ENCODE measurements at regions not wholly inside any gene's neighbourhood (a gene's known extent, or its start where the extent isn't known, plus 50 kb on each side); places are given as distances from the start of the nearest gene placed in this dataset.
A peak's percentile ranks its signal among the peaks of the same experiment; 100 is the strongest.

DNA sequence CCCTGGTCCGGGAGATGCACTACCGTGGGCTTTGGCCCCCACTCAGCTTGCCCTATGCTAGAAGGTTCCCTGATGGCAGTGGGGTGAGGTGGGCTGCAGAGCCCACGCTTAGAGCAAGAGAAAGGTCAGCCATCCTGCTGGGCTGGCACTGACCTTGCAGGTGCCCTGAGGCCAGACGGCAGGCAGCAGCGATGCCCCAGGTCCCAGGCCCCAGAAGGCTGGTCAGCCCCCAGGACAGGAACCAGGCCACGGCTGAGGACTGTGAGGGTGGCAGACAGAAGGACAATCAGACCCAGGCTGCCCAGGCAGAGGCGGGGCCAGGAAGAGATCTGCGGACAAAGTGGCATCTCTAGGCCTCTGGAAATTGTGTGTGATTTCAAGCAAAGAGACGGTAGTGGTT is 231.7 kb downstream of the CTTN start:
- intact Hi-C loops (cut with DNase I): no loop called here
- DNase-seq (ENCODE audit: low spot score) (no peak), ATAC-seq (no peak)

DNA sequence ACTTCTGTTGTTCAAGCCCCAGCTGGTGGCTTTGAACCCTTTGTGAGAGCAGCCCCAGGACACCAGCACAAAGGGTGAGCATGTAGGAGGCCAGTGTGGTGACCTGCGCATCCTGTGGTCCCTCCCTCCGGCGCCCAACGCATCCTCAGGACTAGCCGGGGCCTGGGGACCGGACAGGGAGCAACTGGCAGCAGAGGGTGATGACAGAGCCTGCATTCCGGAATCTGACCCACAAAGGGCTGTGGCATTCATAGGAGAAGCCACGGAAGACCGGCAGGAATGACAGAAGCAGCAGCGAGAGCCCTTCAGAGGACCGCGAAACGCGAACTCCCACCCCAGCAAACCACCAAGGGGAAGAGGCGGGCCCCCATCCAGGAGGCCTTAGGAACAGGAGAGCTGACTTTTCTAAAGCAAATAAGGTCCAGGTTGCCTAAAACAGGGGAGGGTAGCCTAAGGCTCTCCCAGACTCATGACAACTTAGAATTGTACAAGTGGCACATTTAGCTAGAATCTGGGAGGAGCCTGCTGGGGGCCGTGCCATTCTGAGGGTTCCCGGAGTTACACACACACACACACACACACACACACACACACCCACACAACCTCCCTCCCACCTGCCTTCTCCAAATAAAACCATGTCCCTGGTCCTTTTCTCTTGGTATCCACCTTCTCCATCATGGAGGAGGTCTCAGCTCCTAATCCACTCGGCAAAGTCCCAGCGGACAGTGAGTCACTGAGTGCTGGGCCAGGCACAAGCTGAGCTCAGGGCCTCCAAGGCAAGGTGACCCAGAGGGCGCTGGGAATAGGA is 232.7 kb downstream of the CTTN start:
- intact Hi-C loops (cut with DNase I): no loop called here
- ATAC-seq (no peak), DNase-seq (ENCODE audit: low spot score) (no peak)

DNA sequence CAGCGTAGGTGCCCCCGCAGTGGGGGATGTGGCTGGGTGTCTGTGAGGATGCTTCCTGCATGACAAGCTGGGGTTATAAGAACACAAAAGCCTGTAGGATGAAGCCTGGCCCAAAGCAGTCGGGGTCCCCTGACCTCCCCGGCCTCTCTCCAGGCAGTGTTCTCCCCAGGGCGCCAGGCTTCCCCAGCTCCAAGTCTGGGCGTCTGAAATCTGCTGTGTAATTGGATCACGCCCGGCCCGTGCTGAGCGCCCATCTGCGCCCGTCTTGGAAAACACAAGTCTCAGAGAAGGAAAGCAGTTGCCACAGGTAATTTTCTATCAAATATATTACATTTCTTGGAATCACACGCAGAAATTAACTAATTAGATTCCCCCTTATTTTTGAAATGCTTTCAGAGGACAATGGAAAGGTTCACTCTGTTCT is 233.3 kb downstream of the CTTN start:
- DNase-seq (ENCODE audit: low spot score) (no peak), ATAC-seq (no peak)
- intact Hi-C loops (cut with DNase I): no loop called here

DNA sequence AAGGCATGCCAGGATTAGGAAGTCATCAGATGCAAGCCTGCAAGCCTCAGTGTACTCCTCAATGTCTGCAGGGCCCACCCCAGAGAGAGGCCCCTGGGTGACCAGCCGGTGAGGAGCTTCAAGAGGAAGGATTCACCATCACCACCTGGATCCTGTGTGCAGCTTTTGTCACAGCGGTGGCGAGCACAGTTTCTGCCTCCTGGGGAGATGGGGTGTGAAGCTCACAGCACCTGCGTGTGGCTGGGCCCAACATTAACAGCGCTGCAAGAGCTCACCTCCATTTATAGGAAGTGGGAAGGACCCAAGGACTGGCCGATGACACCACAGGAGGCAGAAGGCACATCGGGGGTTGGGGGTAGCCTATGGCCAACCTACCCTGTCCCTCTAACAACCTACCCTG is 235.3 kb downstream of the CTTN start:
- no peak for ATAC-seq
- DNase-seq (ENCODE audit: low spot score): no peak
- intact Hi-C loops (cut with DNase I): no loop called here

DNA sequence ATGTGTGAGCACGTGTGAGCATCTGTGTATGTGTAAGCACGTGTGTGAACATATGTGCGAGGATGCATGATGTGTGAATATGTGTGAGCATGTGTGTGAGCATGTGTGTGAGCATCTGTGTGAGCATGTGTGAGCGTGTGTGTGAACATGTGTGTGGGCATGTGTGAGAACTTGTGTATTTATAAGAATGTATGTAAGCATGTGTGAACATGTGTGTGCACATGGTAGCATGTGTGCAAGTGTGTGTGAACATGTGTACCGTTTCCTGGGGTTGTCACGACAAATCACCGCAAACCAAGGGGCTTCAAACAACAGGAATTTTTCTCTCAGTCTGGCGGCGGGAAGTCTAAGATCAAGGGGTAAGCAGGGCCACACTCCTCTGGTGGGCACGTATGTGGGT is 238.3 kb downstream of the CTTN start:
- no peak for DNase-seq (ENCODE audit: low spot score)

DNA sequence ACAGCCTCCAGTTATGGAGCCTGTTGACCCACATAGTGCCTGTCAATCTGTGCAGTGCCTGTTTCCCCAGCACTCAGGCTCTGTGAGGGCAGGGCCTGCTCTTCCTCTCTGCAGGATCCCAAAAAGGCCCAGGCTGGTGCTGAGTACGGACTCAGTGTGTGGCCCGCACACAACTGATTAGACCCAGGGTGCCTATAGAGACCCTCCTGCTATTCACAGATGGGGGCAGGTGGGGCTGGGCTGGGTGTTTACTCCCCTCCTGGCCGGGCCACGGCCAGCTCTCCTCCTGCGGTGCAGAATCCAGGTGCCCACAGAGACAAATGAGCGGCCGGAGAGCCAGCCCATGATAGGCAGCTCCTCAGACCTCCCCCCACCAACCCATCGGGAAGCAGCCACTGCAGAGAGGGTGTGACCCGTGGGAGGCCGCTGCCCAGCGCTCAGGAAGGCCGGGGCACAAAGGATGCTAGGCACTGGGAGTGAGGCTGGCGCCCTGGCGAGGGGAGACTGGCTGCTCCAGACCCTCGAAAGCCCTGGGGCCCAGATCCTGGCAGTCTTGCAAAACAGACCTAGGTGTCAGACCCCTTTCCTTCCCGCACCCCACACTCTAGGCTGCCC is 239.0 kb downstream of the CTTN start:
- no peak for ATAC-seq
- DNase-seq (ENCODE audit: low spot score): no peak
- intact Hi-C loops (cut with DNase I): no loop called here

More for the DNA sequence above, 238.3 kb downstream of the CTTN start:
- intact Hi-C loops (cut with DNase I): no loop called here
- ATAC-seq: no peak

DNA sequence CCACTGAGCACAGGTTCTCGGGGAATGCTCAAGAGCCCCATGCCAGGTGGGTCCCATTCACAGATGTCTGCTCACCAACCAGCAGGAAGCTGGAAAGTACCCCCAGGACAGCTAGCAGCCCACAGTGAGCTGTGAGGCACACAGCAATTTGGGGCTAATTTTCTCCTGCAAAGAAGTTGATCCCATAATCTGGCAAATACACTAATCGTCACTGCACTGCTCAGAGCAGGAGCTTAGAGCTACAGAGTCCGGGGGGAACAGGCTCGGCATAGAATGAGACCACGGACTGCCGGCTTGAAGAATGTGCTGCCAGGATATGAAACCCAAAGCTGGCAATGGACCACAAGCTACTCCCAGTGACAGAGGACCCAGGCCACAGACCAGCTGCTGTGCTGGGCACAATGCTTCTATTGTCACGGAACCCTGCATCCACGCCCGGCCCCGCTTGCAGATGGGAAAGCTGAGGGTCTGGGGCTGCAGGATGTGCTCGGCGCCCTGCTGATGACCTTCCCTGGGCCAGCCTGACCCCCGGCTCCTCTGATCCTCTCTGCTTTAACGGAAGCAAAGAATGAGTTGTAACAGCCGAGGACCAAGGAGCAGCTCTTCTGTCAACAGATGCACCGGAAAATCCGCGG is 239.7 kb downstream of the CTTN start:
- ATAC-seq: no peak

DNA sequence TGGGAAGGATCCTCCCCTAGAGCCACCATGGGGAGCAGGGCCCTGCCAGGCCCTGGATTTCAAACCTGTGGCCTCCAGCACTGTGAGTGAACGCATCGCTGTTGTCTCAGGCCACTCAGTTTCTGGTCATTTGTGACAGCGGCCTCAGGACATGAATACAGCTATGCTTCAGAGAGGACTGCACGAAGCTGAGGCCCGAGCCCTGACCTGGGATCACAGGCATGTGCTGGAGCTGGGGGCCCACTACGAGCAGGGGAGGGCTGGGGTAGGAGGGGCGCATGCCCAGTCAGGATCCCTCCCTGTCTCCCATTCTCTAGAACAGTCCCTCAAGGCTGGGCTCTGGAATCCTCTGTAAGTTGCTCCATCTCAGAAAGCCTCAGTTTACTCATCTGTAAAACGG is 242.1 kb downstream of the CTTN start:
- intact Hi-C loops (cut with DNase I): no loop called here
- ATAC-seq: no peak
- no peak for DNase-seq (ENCODE audit: low spot score)

More for the DNA sequence above, 239.7 kb downstream of the CTTN start:
- DNase-seq (ENCODE audit: low spot score): no peak
- intact Hi-C loops (cut with DNase I): no loop called here

DNA sequence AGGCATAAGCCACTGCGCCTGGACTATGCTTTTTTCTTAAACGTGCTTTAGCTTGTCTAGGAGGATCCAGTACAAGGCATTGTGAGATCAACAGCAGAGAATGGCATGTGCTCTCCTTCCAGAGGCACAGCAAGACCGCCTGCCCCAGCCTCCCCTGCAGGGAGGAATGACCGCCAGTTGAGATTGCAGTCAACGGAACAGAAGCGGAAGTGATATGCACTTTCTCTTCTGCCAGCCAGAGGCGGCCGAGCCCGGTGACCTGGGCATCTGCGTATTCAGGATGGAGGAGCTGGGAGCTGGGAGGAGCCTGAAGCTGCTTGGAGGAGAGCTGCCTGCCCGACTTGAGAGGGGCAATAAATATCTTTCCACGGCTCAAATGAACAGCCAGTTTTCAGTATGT is 243.0 kb downstream of the CTTN start:
- ATAC-seq (no peak), DNase-seq (ENCODE audit: low spot score) (no peak)
- intact Hi-C loops (cut with DNase I): no loop called here

DNA sequence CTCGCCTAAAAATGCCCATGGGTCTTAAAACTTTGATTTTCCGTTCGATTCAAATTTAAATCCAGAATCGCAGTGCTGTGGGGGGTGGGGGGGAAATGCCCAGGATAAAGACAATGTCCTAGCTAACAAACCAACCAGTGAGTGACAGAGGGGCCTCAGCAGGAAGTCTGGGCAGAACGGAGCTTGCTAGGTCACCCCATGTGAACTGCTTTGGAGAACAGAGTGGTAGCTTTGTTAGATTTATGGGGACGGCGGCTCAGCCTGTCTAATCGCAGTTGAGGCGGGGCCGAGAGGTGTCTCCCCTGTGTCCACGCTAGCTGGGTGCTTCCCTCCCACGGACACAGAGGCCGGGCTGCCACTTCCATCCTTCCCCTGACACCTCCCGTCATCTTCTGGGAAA is 243.9 kb downstream of the CTTN start:
- DNase-seq (ENCODE audit: low spot score) (no peak), ATAC-seq (no peak)
- intact Hi-C loops (cut with DNase I): no loop called here

DNA sequence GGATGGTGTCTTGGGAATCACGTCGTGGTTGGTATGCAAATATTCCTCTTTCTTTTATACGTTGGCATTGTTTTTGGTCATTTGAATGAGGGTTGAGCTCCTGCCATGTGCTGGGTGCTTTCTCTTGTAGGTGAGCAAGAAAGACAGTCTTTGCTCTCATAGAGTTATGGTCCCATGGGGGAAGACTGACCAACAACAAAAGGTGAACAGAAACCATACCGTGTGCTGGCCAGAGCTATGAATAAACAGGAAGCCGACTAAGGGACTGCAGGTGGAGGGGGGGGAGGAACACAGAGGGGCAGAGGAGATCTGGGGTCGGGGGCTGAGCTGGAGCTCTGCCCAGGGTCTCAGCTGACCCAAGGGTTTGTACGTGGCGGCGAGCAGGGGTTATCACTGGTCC is 245.3 kb downstream of the CTTN start:
- intact Hi-C loops (cut with DNase I): no loop called here
- ATAC-seq (no peak), DNase-seq (ENCODE audit: low spot score) (no peak)

DNA sequence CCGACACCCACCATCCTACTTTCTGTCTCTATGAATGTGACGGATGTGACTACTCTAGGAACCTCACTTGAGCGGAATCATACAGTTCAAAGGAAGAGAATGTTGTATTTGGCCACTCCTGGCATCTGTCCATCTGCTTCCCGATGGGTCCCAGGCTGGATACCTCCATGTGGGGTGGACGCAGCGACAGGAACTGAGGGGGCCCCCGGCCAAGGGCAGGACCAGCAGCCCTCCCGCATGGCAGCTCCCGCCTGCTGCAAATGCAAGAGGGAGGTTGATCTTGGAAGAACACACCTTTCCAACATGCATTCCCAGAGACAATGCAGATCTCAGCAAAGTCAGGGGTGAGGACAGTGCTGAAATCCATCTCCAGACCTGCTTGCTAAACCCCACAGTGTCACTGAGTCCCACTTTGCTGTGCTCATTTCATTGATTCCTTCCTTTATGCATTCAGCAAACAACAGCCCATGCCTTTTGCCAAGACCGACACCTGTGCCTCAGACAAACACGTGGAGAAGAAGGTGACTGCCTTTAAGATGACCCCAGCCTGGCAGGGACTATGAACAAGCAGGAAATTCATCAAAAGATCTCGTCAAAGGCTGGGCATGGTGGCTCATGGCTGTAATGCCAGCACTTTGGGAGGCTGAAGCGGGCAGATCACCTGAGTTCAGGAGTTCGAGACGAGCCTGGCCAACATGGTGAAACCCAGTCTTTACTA is 246.2 kb downstream of the CTTN start:
- DNase-seq (ENCODE audit: low spot score): no peak
- no peak for ATAC-seq
- intact Hi-C loops (cut with DNase I): no loop called here

DNA sequence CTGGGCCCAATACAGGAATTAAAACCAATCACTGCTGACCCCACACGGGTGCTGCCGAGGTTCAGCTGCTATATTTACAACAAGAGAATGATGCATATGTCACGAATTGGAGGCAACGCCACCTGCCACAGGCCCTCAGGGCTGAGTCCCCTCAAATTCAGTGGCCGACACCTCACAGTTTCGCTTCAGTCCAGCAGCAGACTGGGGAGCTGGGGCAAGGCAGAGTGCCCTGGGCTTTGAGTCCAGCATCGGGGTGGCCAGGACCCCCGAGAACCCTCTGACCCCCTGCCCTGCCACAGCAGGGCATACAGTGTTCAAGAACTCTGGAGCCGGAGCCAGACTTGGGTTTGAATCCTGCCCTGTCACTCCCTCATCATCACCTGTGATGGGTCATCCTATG is 247.2 kb downstream of the CTTN start:
- DNase-seq (ENCODE audit: low spot score) (no peak), ATAC-seq (no peak)
- intact Hi-C loops (cut with DNase I): no loop called here

DNA sequence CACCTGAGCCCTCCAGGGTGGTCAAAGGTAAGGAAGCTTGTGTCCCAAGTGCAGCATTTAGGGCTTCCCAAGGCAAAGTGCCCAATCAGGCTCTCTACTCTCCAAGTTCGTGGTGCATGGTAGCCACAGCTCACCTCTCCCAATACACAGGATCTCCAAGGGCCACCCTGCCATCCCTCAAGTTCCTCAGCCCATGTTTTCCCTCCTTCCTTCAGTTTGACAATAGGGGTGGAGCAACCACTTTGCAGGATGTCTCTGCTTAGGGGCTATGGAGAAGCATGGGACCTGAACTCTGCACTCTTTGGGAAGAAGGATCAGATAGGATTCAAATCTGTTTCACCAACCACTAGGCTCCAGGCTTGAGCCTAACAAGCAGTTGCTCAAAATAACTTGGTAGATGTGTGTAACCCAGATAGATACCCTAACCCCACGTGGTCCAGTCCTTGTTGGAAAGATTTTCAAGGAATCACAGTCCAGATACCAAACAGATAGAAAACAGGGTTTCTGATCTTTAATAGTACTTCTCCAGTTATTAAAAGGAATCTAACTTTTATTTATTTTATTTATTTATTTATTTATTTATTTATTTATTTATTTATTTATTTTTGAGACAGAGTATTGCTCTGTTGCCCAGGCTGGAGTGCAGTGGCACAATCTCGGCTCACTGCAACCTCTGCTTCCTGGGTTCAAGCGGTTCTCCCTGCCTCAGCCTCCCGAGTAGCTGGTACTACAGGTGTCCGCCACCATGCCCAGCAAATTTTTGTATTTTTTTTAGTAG is 248.1 kb downstream of the CTTN start:
- DNase-seq (ENCODE audit: low spot score) (no peak), ATAC-seq (no peak)
- intact Hi-C loops (cut with DNase I): no loop called here

DNA sequence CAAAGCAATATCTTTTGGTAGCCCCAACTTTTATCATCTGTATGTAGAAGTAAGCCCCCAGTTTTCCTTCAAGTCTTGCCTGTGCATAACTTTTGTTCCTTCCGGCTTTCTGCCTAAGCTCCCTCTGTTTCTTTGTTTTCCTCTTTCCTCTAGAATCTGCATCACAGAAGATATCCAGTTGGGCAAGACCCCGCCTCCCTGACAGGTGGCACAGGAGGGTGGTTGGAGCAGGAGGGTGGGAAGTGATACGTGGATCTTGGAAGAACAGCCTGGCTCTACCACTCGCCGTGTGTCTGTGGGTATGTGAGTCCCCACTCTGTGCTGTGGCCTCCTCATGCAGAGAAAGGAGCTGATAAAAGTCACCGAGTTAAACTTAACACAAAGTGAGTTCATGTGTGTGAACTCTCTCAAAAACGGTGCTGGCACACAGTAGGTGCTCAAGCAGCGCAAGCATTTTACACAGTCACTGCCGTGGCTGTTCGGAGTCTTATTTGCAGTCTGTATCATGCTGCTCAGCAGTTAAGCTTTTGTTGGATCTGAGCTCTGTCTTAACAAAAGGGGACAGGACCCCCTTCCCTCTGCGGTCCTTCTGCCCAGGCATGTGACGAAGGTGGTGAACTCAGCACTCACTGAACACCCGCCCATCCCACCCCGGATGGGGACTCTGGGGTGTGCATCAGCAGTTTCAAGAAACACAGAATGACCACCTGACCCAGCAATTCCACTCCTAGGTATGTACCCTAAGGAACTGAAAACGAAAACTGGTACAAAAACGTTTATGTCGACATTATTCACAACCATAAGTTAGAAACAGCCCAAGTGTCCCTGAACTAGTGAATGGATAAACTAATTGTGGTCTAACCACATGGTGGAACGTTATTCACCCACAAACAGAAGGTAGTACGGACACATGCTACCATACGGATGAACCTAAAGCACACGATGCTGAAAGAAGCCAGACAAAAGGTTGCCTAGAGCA is 249.1 kb downstream of the CTTN start:
- intact Hi-C loops (cut with DNase I): no loop called here
- DNase-seq (ENCODE audit: low spot score) (no peak), ATAC-seq (no peak)

DNA sequence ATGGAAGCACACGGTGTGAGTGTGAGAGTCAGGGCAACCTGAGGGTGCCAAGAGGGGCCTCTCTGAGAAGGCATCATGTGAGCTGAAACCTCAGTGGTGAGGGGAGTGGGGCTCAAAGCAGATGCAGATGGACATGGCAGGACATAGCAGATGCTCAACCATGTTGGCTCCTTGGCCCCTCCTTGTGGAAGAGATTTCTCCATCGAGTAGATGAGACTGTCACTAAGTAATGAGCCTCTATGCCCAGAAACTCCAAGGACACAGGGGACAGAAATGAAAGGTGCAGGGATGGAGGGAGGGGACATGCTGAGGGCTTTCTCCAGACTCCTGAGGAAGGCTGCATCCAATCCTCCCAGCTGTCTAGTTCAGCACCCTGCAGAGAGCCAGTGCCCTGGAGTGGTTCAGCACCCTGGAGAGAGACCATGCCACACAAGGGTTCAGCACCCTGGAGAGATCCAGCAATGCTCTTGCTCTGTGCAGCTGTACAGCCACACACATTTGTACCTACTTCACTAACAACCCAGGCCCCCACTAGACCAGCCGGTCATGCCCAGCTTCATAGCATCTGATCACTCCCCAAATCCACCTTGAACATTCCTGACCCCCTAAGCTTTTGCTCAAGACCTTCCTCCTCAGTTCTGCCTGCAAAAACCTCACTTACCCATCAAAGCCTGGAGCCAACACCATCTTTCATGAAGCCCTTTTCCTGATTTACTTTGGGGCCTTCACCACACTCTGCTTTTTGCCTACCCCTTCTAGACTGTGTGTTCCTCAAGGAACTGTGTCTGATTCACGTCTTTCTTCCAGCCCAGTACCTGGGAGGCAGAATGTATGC is 252.0 kb downstream of the CTTN start:
- intact Hi-C loops (cut with DNase I): no loop called here
- ATAC-seq: peak; percentile 86
- peak; percentile 76 for DNase-seq (ENCODE audit: low spot score)

DNA sequence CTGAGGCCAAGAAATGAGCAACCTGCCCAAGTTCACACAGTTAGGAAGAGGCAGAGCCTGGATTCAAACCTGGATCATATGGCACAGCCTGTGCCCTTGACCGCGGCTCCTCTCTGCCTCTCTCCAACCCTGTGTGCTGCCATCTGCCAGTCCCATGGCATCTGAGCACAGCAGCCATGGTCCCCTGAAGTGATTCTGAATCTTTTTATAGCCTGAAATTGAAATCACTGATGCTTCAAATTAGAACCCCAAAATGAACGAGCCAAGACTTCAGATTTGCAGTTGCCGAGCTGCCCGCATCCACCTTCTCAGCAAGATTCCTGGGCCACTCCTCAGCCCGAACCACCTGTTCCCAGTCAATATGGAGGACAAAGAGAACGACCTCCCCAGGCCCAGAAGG is 252.7 kb downstream of the CTTN start:
- ATAC-seq (no peak), DNase-seq (ENCODE audit: low spot score) (no peak)
- intact Hi-C loops (cut with DNase I): no loop called here

All from sciatic nerve (tissue), 2 donors.